Ishikawa (cell line): ENCODE measurements at regions not wholly inside any gene's neighbourhood (a gene's known extent, or its start where the extent isn't known, plus 50 kb on each side); places are given as distances from the start of the nearest gene placed in this dataset.

ENCODE experiments used
- CREB1 ChIP-seq: IDR thresholded peaks from 2 replicates; pipeline ENCODE4 v1.6.1; 2012; ENCODE audit warnings: low read depth
- EP300 ChIP-seq: IDR thresholded peaks from 2 replicates; pipeline ENCODE4 v1.6.1; 2012; ENCODE audit warnings: borderline replicate concordance
- FOXM1 ChIP-seq: IDR thresholded peaks from 2 replicates; pipeline ENCODE4 v1.6.1; 2012; ENCODE audit warnings: low read depth, borderline replicate concordance
- MAX ChIP-seq: IDR thresholded peaks from 2 replicates; pipeline ENCODE4 v1.6.1; 2012
- NFIC ChIP-seq: IDR thresholded peaks from 2 replicates; pipeline ENCODE4 v1.6.1; 2012
- RAD21 ChIP-seq: IDR thresholded peaks from 2 replicates; pipeline ENCODE4 v1.6.1; 2012; ENCODE audit warnings: low read depth
- REST ChIP-seq: IDR thresholded peaks from 2 replicates; pipeline ENCODE4 v1.6.1; 2012; ENCODE audit warnings: low read depth, mild to moderate bottlenecking
- TAF1 ChIP-seq: IDR thresholded peaks from 2 replicates; pipeline ENCODE4 v1.6.1; 2012; ENCODE audit warnings: low read depth, mild to moderate bottlenecking
- TCF12 ChIP-seq: IDR thresholded peaks from 2 replicates; pipeline ENCODE4 v1.6.1; 2012; ENCODE audit warnings: low read depth
- YY1 ChIP-seq: IDR thresholded peaks from 2 replicates; pipeline ENCODE4 v1.6.1; 2012; ENCODE audit warnings: low read depth

- TF ChIP-seq EP300 (no peak), TAF1 (no peak), REST (no peak), CREB1 (no peak), YY1 (no peak), RAD21 (no peak), NFIC (no peak), FOXM1 (no peak), TCF12 (no peak), MAX (no peak)
These were observed 355.2 kb downstream of the RAB38 start for GRCh38 chr11:87820011-87820410.
